Inflammatory macrophage treated with lipopolysaccharide for 4 hours (primary cell): ENCODE measurements at regions not wholly inside any gene's neighbourhood (a gene's known extent, or its start where the extent isn't known, plus 50 kb on each side); places are given as distances from the start of the nearest gene placed in this dataset.
"Not testable (repeated sequence)": the region's sequence is repeated elsewhere in the genome, so short reads cannot be mapped to it uniquely, and the experiment has no call there.

ENCODE experiments used
- DNase-seq: peaks from one replicate; pipeline ENCODE4 v3.0.0-alpha.2; 2020

GRCh38 chr9:31799953-31800609 is 584.4 kb upstream of the ACO1 start:
- DNase-seq: no peak

GRCh38 chr9:31807574-31808256 is 576.7 kb upstream of the ACO1 start:
- DNase-seq: no peak

GRCh38 chr9:31808766-31809165 is 575.7 kb upstream of the ACO1 start:
- DNase-seq: no peak

- DNase-seq: no peak
Measured at GRCh38 chr9:31820426-31820825, 564.0 kb upstream of the ACO1 start.

GRCh38 chr9:31821583-31821982 is 562.9 kb upstream of the ACO1 start:
- no peak for DNase-seq

GRCh38 chr9:31823365-31823764 is 561.1 kb upstream of the ACO1 start:
- DNase-seq: no peak

- DNase-seq: no peak
Measured at GRCh38 chr9:31824860-31825259, 559.6 kb upstream of the ACO1 start.

GRCh38 chr9:31837211-31837610 is 547.2 kb upstream of the ACO1 start:
- DNase-seq: no peak

GRCh38 chr9:31839273-31839672 is 545.2 kb upstream of the ACO1 start:
- no peak for DNase-seq

GRCh38 chr9:31840702-31841101 is 543.7 kb upstream of the ACO1 start:
- DNase-seq: no peak

- no peak for DNase-seq
Measured at GRCh38 chr9:31847963-31848362, 536.5 kb upstream of the ACO1 start.

GRCh38 chr9:31848505-31849285 is 535.7 kb upstream of the ACO1 start:
- no peak for DNase-seq

- no peak for DNase-seq
Measured at GRCh38 chr9:31854187-31854586, 530.3 kb upstream of the ACO1 start.

- DNase-seq: no peak
Measured at GRCh38 chr9:31868830-31869229, 515.6 kb upstream of the ACO1 start.

- DNase-seq: no peak
Measured at GRCh38 chr9:31870276-31870675, 514.2 kb upstream of the ACO1 start.

GRCh38 chr9:31873722-31874121 is 510.7 kb upstream of the ACO1 start:
- DNase-seq: no peak

- no peak for DNase-seq
Measured at GRCh38 chr9:31894008-31894407, 490.4 kb upstream of the ACO1 start.

- DNase-seq: no peak
Measured at GRCh38 chr9:31908158-31908890, 476.1 kb upstream of the ACO1 start.

GRCh38 chr9:31908891-31909480 is 475.5 kb upstream of the ACO1 start:
- DNase-seq: no peak

GRCh38 chr9:31912636-31913035 is 471.8 kb upstream of the ACO1 start:
- DNase-seq: no peak

- DNase-seq: no peak
Measured at GRCh38 chr9:31916591-31917241, 467.7 kb upstream of the ACO1 start.

- DNase-seq: not testable (repeated sequence)
Measured at GRCh38 chr9:31937737-31938136, 446.7 kb upstream of the ACO1 start.
